GM19099 (cell line): ENCODE measurements at regions not wholly inside any gene's neighbourhood (a gene's known extent, or its start where the extent isn't known, plus 50 kb on each side); places are given as distances from the start of the nearest gene placed in this dataset.

Experiments used
- POLR2A ChIP-seq: IDR thresholded peaks from 3 replicates; pipeline ENCODE4 v1.6.1; 2011; ENCODE audit warnings: low read depth; ENCODE audit not compliant: insufficient read length; ENCODE audit errors: extremely low read depth

DNA sequence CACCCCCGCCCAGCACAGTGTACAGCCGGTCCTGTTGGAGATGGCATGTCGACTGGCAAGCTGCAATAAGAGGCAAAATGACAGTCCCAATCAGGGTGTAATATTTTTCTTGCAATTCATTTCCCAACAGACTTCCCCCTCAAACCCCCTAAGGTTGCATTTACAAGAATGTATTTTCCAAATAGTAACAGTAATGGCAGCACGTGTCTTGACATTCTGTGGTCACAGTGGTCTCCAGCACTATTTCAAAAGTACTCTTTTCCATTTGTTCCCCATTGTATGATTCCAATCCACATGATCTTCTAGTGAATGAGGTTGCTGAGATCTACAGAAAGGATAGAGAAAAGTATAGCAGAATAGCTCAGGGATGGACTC is 97.8 kb upstream of the CARMIL1 start:
- no peak for TF ChIP-seq POLR2A

DNA sequence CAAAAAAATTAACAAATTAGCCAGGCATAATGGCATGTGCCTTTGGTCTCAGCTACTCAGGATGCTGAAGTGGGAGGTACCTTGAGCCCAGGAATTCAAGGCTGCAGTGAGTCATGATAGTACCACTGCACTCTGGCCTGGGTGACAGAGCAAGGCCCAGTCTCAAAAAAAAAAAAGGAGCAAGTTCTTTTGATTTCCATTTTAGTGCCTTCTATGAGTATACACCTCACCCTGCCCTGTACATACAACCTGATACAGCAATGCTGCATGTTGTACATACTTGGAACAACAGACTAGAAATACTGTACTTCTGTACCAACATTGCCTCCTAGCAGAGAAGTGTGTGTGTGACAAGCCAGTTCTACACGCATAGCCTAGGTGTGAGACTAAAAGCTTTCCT is 97.3 kb upstream of the CARMIL1 start:
- no peak for TF ChIP-seq POLR2A

- TF ChIP-seq POLR2A, result no peak
These were observed 92.3 kb upstream of the CARMIL1 start for GRCh38 chr6:25186919-25187318.

GRCh38 chr6:25188232-25188631 is 90.9 kb upstream of the CARMIL1 start:
- no peak for TF ChIP-seq POLR2A

DNA sequence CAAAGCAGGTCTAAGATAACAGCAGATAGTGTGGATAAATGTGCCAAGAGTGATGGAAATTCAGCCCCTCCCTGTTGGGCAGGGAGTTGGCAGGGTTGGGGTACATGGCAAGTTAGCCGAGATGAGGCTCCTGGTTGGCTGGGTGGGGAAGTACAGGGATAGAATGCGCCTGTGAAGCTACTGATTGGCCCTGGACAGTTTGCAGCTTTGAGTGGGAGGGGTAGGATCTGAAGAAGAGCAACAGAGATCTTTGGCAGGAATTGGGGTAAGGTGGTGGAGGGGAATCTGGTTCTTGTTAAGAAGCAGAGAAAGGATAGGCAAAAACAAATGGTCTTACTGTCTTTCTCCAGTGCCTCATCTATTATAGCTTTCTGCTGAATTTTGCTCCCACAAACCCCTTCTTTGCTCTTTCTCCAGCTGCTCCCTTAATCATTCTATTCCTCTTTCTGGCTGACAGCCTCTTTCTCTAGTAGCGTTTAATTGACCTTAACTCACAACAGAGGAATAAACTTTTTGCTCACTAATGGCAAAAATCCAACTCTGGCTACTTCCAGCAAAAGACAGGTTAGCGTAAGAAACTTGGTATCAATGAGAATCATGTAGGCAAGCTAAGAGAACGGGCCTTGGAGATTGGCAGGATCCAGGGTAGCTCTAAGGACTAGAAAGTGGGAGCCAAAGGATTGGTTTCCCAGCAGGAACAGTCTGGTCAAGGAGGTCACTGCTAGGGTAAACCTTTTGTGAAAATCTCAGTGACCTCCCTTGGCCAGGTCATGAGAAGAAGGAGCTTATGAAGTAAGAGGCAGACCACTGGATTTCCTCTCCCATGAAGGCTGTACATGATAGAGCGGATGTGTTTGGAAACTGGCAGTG is 86.3 kb upstream of the CARMIL1 start:
- no peak for TF ChIP-seq POLR2A

DNA sequence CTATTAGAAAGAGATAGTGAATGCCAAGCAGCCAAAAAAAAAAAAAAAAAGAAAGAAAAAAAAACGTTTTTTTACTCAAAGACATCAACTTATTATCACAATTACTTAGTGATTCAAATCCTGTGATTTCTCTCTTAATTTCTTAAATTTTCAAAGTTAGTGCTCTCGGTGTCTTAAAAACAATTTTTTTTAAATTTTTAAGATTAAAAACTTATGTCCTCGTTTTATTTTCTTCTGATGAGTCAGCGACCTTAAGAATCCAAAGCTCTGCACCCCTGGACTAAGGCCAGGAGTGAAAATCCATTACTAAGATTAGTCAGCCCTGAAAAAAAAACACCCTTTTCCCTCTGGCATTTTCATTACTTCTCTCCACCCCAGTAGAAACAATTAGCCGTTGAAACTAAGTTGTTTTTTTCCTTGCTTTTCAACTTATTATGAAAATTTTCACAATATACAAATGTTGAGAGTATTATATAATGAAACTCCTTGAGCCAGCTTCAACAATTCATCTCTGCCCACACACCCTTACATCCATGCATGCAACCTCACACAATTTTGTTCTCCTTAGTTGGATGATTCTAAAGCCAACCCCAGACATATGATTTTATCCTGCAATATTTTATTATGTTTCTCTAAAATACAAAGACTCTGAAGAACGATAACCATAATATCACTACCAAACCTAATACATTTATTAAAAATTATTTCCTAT is 85.6 kb upstream of the CARMIL1 start:
- no peak for TF ChIP-seq POLR2A

- no peak for TF ChIP-seq POLR2A
These were observed 84.9 kb upstream of the CARMIL1 start for GRCh38 chr6:25194172-25194678.

GRCh38 chr6:25196464-25196863 is 82.7 kb upstream of the CARMIL1 start:
- TF ChIP-seq POLR2A, result no peak

GRCh38 chr6:25197111-25197510 is 82.1 kb upstream of the CARMIL1 start:
- no peak for TF ChIP-seq POLR2A

- no peak for TF ChIP-seq POLR2A
These were observed 79.6 kb upstream of the CARMIL1 start for GRCh38 chr6:25199544-25199943.

DNA sequence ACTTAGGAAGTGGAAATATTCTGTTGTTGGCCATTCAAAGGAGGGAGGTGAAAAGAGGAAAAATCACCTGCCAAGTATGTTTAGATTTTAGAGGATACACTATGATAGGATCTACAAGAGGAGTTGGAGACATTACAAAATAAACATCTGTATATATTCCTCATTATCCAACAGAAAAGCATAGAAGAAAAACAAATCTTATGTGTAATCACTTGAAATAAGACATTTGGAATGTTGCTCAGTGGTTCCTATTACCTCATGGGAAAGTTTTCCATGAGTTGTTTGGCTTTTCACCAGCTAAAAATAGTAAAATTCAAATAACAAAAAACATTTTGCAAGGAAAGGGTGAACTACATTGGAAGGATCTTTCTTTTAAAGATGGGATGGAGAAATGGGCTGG is 76.7 kb upstream of the CARMIL1 start:
- no peak for TF ChIP-seq POLR2A

- TF ChIP-seq POLR2A, result no peak
These were observed 73.5 kb upstream of the CARMIL1 start for GRCh38 chr6:25205629-25206028.

DNA sequence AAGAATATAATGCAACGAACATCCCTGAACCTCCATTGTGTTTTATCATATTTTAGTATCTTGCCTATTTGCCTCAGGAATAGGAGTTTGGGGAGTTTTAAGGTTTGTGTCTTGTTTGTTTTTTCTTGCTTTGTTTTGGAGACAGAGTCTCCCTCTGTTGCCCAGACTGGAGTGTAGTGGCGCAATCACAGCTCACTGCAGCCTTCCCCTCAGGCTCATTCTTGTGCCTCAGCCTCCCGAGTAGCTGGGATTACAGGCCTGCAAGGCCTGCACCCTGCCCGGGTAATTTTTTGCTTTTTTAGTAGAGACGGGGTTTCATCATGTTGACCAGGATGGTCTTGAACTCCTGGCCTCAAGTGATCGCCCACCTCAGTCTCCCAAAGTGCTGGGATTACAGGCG is 63.3 kb upstream of the CARMIL1 start:
- TF ChIP-seq POLR2A, result no peak

DNA sequence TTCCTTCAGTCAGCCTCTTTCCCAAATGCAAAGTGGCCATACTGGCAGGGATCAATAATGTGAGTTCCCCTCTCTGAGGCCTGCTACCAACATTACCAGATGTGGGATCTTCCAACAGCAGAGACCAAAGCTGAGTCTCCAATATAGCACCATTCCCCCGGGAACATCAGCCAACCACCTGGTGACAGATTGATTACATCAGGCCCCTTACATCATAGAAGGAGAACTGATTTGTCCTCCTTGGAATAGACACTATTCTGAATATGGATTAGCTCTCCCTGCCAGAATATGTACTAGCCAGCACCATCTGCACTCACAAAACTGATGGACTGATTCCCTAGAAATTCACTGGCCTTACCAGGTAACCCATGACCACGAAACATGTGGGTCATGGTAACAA is 61.9 kb upstream of the CARMIL1 start:
- TF ChIP-seq POLR2A, result no peak

- TF ChIP-seq POLR2A, result no peak
These were observed 61.3 kb upstream of the CARMIL1 start for GRCh38 chr6:25217829-25218228.

- TF ChIP-seq POLR2A, result no peak
These were observed 60.8 kb upstream of the CARMIL1 start for GRCh38 chr6:25218346-25218745.
